HEK293T (cell line): ENCODE measurements at regions not wholly inside any gene's neighbourhood (a gene's known extent, or its start where the extent isn't known, plus 50 kb on each side); places are given as distances from the start of the nearest gene placed in this dataset.

Experiments
- BHLHE40 ChIP-seq: fragments of 450-650 bp; IDR thresholded peaks from 2 replicates; pipeline ENCODE4 v1.6.1; 2016; ENCODE audit warnings: mild to moderate bottlenecking, moderate library complexity, borderline replicate concordance
- CTBP1 ChIP-seq: fragments of 450-650 bp; IDR thresholded peaks from 2 replicates; pipeline ENCODE4 v1.6.1; 2016; ENCODE audit warnings: borderline replicate concordance
- ELF4 ChIP-seq: fragments of 450-650 bp; IDR thresholded peaks from 2 replicates; pipeline ENCODE4 v1.6.1; 2017; ENCODE audit warnings: antibody characterized with exemption
- LEF1 ChIP-seq: fragments of 450-650 bp; IDR thresholded peaks from 2 replicates; pipeline ENCODE4 v1.6.1; 2017; ENCODE audit warnings: mild to moderate bottlenecking, borderline replicate concordance
- NFRKB ChIP-seq: fragments of 450-650 bp; IDR thresholded peaks from 2 replicates; pipeline ENCODE4 v1.6.1; 2016; ENCODE audit warnings: mild to moderate bottlenecking, moderate library complexity
- SP1 ChIP-seq: fragments of 450-650 bp; IDR thresholded peaks from 2 replicates; pipeline ENCODE4 v1.6.1; 2017
- SUZ12 ChIP-seq: fragments of 450-650 bp; IDR thresholded peaks from 2 replicates; pipeline ENCODE4 v1.6.1; 2016; ENCODE audit warnings: mild to moderate bottlenecking
- TARDBP ChIP-seq: fragments of 450-650 bp; IDR thresholded peaks from 2 replicates; pipeline ENCODE4 v1.6.1; 2016
- ZNF384 ChIP-seq: fragments of 450-650 bp; IDR thresholded peaks from 2 replicates; pipeline ENCODE4 v1.6.1; 2016
- TF ChIP-seq, protein P1 (sequence below): fragments of 450-650 bp; IDR thresholded peaks from 2 replicates; pipeline ENCODE4 v1.6.1; 2016

DNA sequence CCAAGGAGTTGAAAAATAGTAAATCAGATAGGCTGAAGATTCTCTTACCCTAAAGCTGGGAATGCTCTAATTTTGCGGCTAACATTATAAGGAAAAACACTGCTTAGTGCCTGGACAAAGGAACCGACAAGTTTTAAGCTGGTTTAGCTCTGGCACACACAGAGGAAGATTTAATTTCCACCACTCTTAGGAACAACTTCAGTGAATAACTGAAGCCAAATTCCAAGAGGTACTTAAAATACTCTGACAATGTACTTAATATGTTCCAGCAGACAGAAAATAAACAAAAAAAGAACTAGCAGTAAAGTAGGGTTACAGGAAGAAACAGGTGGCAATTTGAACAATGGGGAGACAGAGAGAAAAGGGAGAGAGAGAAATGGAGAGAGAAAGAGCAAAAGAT lies 340.8 kb upstream of the NDST4 start:
- TF ChIP-seq ELF4 (no peak), TARDBP (no peak), SUZ12 (no peak), BHLHE40 (no peak), CTBP1 (no peak), ZNF384 (no peak), SP1 (no peak), NFRKB (no peak), LEF1 (no peak)
- TF ChIP-seq, protein P1, sequence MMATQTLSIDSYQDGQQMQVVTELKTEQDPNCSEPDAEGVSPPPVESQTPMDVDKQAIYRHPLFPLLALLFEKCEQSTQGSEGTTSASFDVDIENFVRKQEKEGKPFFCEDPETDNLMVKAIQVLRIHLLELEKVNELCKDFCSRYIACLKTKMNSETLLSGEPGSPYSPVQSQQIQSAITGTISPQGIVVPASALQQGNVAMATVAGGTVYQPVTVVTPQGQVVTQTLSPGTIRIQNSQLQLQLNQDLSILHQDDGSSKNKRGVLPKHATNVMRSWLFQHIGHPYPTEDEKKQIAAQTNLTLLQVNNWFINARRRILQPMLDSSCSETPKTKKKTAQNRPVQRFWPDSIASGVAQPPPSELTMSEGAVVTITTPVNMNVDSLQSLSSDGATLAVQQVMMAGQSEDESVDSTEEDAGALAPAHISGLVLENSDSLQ, result no peak
